SU-DHL-6 (cell line): ENCODE measurements at regions not wholly inside any gene's neighbourhood (a gene's known extent, or its start where the extent isn't known, plus 50 kb on each side); places are given as distances from the start of the nearest gene placed in this dataset.

ENCODE experiments used
- H2AFZ ChIP-seq: fragments of 200-600 bp; sonication (generic); 2 replicates; pipeline ENCODE4 v1.6.1; 2014; ENCODE audit warnings: low read depth, mild to moderate bottlenecking, moderate library complexity, mixed read lengths, antibody characterized with exemption, low read length; ENCODE audit not compliant: severe bottlenecking
- H3F3A ChIP-seq: fragments of 200-600 bp; shearing (Covaris generic); 2 replicates; pipeline ENCODE4 v1.6.0; 2016; ENCODE audit warnings: antibody characterized with exemption, mild to moderate bottlenecking; ENCODE audit not compliant: insufficient read depth
- H3K27ac ChIP-seq: fragments of 200-600 bp; sonication (generic); 2 replicates; pipeline ENCODE4 v1.5.1; 2016; ENCODE audit warnings: low read depth, mild to moderate bottlenecking, low read length, moderate library complexity, mixed read lengths
- H3K27me3 ChIP-seq: fragments of 200-600 bp; sonication (generic), shearing (Covaris generic); 2 replicates; pipeline ENCODE4 v1.6.0; 2014; ENCODE audit warnings: mild to moderate bottlenecking, low read length
- H3K36me3 ChIP-seq: fragments of 200-600 bp; sonication (generic); 2 replicates; pipeline ENCODE4 v1.6.1; 2014; ENCODE audit warnings: mild to moderate bottlenecking, low read length, mixed read lengths
- H3K4me2 ChIP-seq: fragments of 300-600, 200-600 bp; shearing (Covaris generic), sonication (generic); 2 replicates; pipeline ENCODE4 v1.6.0; 2014; ENCODE audit warnings: low read length, low read depth, mild to moderate bottlenecking; ENCODE audit not compliant: poor library complexity, severe bottlenecking
- H3K4me3 ChIP-seq: fragments of 200-600 bp; sonication (generic); 2 replicates; pipeline ENCODE4 v1.5.1; 2014; ENCODE audit warnings: antibody characterized with exemption, low read length, mild to moderate bottlenecking, mixed read lengths; ENCODE audit not compliant: insufficient read depth, poor library complexity, severe bottlenecking
- H3K79me2 ChIP-seq: fragments of 200-600 bp; sonication (generic); 2 replicates; pipeline ENCODE4 v1.6.1; 2014; ENCODE audit warnings: mild to moderate bottlenecking, low read length, moderate library complexity; ENCODE audit not compliant: insufficient read depth
- H3K9ac ChIP-seq: fragments of 200-600 bp; sonication (generic); 2 replicates; pipeline ENCODE4 v1.7.0; 2014; ENCODE audit warnings: mild to moderate bottlenecking, low read length
- H3K9me2 ChIP-seq: fragments of 200-600 bp; sonication (generic); replicated peaks from 2 replicates; pipeline ENCODE4 v1.6.1; 2014; ENCODE audit warnings: low read length; ENCODE audit not compliant: insufficient read depth
- H3K9me3 ChIP-seq: fragments of 200-600 bp; sonication (generic); 2 replicates; pipeline ENCODE4 v1.6.1; 2014; ENCODE audit warnings: low read length, mixed read lengths; ENCODE audit not compliant: insufficient read depth
- H4K20me1 ChIP-seq: fragments of 200-600 bp; sonication (generic); 2 replicates; pipeline ENCODE4 v1.6.1; 2014; ENCODE audit warnings: low read depth, mild to moderate bottlenecking, antibody characterized with exemption, low read length, moderate library complexity, mixed read lengths
- CTCF ChIP-seq: fragments of 200-600 bp; sonication (generic); IDR thresholded peaks from one replicate; pipeline ENCODE4 v1.5.1; 2017; ENCODE audit warnings: antibody characterized with exemption, mild to moderate bottlenecking, low read length, moderate library complexity; ENCODE audit not compliant: insufficient read depth, poor library complexity, severe bottlenecking
- EZH2phosphoT487 ChIP-seq: fragments of 200-600 bp; sonication (generic), shearing (Covaris generic); conservative IDR thresholded peaks from 2 replicates; pipeline ENCODE4 v1.6.1; 2018; ENCODE audit warnings: mild to moderate bottlenecking, antibody characterized with exemption, low read length, moderate library complexity, mixed read lengths

DNA sequence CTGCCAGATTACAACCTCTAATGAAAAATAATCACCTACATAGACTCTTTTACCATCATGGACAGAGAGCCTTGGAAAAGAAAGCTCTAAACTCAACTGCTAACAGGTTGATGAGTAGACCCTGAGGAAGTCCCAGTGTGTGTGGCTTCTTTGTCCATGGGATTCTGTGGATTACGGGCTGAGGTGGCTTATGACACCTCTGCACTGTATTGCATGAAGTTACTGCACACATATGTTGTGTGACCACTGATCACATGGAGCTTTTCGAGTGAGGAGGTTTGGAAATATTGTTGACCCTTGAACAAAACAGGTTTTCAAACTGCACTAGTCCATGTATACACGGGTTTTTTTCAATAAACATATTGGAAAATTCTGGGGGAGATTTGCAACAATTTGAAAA is 124.4 kb downstream of the RIN2 start:
- Histone ChIP-seq H3K9me3 (no peaks in the 10 kb centered on the region), H3K27ac (no peak overlapping the region), H3K79me2 (no peaks in the 10 kb centered on the region), H3K9me2 (no peaks in the 10 kb centered on the region), H3K27me3 (no peaks in the 10 kb centered on the region; the same call in 1 of the 2 replicates), H3K4me2 (no peak overlapping the region), H3K9ac (no peak overlapping the region), H2AFZ (no peak overlapping the region), H3K36me3 (no peaks in the 10 kb centered on the region), H3F3A (no peaks in the 10 kb centered on the region), H3K4me3 (no peak overlapping the region), H4K20me1 (no peaks in the 10 kb centered on the region)
- TF ChIP-seq CTCF (no peak), EZH2phosphoT487 (no peak)

- H3K9me3 ChIP-seq: no peaks in the 10 kb centered on the region
- no peak overlapping the region for H3K27ac ChIP-seq
- no peaks in the 10 kb centered on the region for H3K79me2 ChIP-seq
- no peak overlapping the region for H3K4me2 ChIP-seq
- no peak overlapping the region for H3K4me3 ChIP-seq
- no peaks in the 10 kb centered on the region for H3K9me2 ChIP-seq
- H3K36me3 ChIP-seq: no peaks in the 10 kb centered on the region
- no peak overlapping the region for H3K9ac ChIP-seq
- H2AFZ ChIP-seq: no peak overlapping the region
- H3F3A ChIP-seq: no peaks in the 10 kb centered on the region
- H3K27me3 ChIP-seq: no peaks in the 10 kb centered on the region; the same call in 1 of the 2 replicates
- TF ChIP-seq CTCF: no peak
- TF ChIP-seq EZH2phosphoT487: no peak
- no peaks in the 10 kb centered on the region for H4K20me1 ChIP-seq
Observed at GRCh38 chr20:19883501-19883900, 125.4 kb downstream of the RIN2 start.

GRCh38 chr20:19885594-19885938 is 127.5 kb downstream of the RIN2 start:
- no peaks in the 10 kb centered on the region for H3F3A ChIP-seq
- H3K9me3 ChIP-seq: no peaks in the 10 kb centered on the region
- no peaks in the 10 kb centered on the region for H3K79me2 ChIP-seq
- H3K4me3 ChIP-seq: no peak overlapping the region
- TF ChIP-seq EZH2phosphoT487 (no peak), CTCF (no peak)
- no peak overlapping the region for H3K9ac ChIP-seq
- H2AFZ ChIP-seq: no peak overlapping the region
- no peak overlapping the region for H3K27ac ChIP-seq
- no peaks in the 10 kb centered on the region for H3K9me2 ChIP-seq
- no peaks in the 10 kb centered on the region for H3K27me3 ChIP-seq
- no peaks in the 10 kb centered on the region for H4K20me1 ChIP-seq
- H3K4me2 ChIP-seq: no peak overlapping the region
- H3K36me3 ChIP-seq: no peaks in the 10 kb centered on the region
